Sigmoid colon (tissue), 6 donors: ENCODE measurements at regions not wholly inside any gene's neighbourhood (a gene's known extent, or its start where the extent isn't known, plus 50 kb on each side); places are given as distances from the start of the nearest gene placed in this dataset.

ENCODE experiments used
- DNase-seq: peaks from one replicate; pipeline ENCODE4 v3.0.0-alpha.2; 2019
- H3K27ac ChIP-seq, 4 donors: fragments of 200-600 bp; sonication (generic); one replicate each; pipeline ENCODE4 v1.5.1; 2016 to 2019; ENCODE audit warnings: mild to moderate bottlenecking in 1 of 4
- H3K27me3 ChIP-seq, 3 donors: fragments of 200-600 bp; sonication (generic); one replicate each; pipeline ENCODE4 v1.5.1; 2019; ENCODE audit warnings: mild to moderate bottlenecking in 1 of 3
- H3K36me3 ChIP-seq, 4 donors: fragments of 200-600 bp; sonication (generic); one replicate each; pipeline ENCODE4 v1.5.1; 2016 to 2019
- H3K4me1 ChIP-seq, 4 donors: fragments of 200-600 bp; sonication (generic); one replicate each; pipeline ENCODE4 v1.5.1; 2017 to 2019
- H3K4me3 ChIP-seq, 4 donors: fragments of 200-600 bp; sonication (generic); one replicate each; pipeline ENCODE4 v1.5.1; 2017 to 2019; ENCODE audit warnings: mild to moderate bottlenecking in 2 of 4, moderate library complexity in 1 of 4
- H3K9me3 ChIP-seq, 4 donors: fragments of 200-600 bp in 3 of 4; sonication (generic) in 3 of 4; one replicate each; pipeline versions ENCODE4 v1.5.1 to v1.6.1; 2013 to 2019
- CTCF ChIP-seq, 4 experiments: fragments of 450-650 bp in 3 of 4; fragments of 200-600 bp in 1 of 4; IDR thresholded peaks; one replicate each; pipeline ENCODE4 v1.5.1; 2016 to 2019; ENCODE audit warnings: antibody characterized with exemption in 4 of 4, mild to moderate bottlenecking in 3 of 4, moderate library complexity in 2 of 4
- EP300 ChIP-seq, 4 donors: sonication (generic); formaldehyde crosslinking; IDR thresholded peaks; one replicate each; pipeline ENCODE4 v1.6.1; 2017; ENCODE audit warnings: antibody characterized with exemption in 4 of 4
- POLR2A ChIP-seq, 2 donors: fragments of 450-650 bp; IDR thresholded peaks; one replicate each; pipeline ENCODE4 v1.6.1; 2016; ENCODE audit warnings: antibody characterized with exemption in 2 of 2, mild to moderate bottlenecking in 2 of 2, moderate library complexity in 2 of 2
- POLR2AphosphoS5 ChIP-seq, 4 donors: sonication (generic); formaldehyde crosslinking; IDR thresholded peaks; one replicate each; pipeline ENCODE4 v1.6.1; 2017; ENCODE audit warnings: antibody characterized with exemption in 4 of 4
- WGBS, 2 donors: extraction: QIAGEN DNeasy Blood & Tissue Kit; methylation state at CpG; one replicate each; pipeline ENCODE4 v1.1.7; 2013; 5-methylcytosine and 5-hydroxymethylcytosine counted together
- intact Hi-C: fragments of 100-400 bp; cut with DNase I; formaldehyde crosslinking; loops from one replicate; pipeline ENCODE4 v1.15.1; 2023
- donor health status: healthy with polysubstance abuse.
- donor health status: healthy.

DNA sequence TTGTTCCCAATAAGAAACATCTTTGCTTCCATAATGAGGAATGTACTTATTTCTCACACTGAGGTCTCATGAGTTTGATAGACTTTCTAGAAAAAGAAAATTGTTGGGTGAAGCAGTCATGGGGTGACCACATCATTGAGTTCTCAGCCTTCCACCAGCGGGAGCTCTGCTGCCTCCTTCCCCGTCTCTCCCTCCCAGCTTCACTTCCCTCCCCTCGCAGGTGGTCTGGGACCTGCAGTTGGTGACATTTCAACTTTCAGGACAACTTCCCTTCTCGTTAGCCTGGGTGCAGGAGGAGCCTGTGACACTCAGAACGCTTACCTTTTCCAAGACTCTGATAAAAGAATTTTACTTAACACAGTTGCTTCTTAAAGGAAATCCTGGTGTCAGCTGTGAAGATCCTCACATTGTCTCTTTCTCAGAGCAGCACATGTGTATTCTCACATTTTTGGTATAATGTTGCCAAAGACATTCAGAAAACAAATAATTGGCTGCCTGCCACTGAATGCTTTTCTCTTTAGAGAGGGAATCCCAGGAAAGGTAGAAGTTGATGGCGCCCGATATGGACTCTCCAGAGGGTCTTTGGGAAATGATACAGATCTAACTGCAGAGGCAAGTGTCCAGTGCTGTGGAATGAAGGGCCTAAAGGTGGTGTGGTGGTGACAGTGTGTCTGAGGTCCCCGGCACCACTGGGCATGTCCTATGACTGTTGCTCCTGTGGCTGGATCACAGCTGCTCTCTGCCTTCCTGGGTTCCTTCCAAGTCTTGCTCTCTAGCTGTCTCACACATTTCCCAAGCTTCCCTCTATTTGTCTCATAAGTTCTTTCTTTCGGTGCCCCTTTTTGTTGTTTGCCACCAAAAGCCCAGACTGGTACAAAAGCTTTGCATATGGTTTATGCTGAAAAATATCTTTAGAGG is 238.1 kb downstream of the GAS1 start:
- Histone ChIP-seq H3K9me3 (no peaks in the 10 kb centered on the region), H3K4me3 (no peak overlapping the region), H3K27ac (no peak overlapping the region), H3K4me1 (peaks cover 0 to 10% (median 3%) of the 10 kb centered on the region in 4 donors), H3K27me3 (no peaks in the 10 kb centered on the region), H3K36me3 (no peaks in the 10 kb centered on the region)
- WGBS, 2 donors = 75% methylated on average over 9 of the region's 9 CpGs
- DNase-seq = peak; percentile 70
- intact Hi-C loops = no loop called here
- TF ChIP-seq POLR2A (IDR thresholded peaks at IDR 0.05) = no peak
- no peak for TF ChIP-seq CTCF (IDR thresholded peaks at IDR 0.05)
- TF ChIP-seq EP300 (IDR thresholded peaks at IDR 0.05) = no peak
- no peak for TF ChIP-seq POLR2AphosphoS5 (IDR thresholded peaks at IDR 0.05)

DNA sequence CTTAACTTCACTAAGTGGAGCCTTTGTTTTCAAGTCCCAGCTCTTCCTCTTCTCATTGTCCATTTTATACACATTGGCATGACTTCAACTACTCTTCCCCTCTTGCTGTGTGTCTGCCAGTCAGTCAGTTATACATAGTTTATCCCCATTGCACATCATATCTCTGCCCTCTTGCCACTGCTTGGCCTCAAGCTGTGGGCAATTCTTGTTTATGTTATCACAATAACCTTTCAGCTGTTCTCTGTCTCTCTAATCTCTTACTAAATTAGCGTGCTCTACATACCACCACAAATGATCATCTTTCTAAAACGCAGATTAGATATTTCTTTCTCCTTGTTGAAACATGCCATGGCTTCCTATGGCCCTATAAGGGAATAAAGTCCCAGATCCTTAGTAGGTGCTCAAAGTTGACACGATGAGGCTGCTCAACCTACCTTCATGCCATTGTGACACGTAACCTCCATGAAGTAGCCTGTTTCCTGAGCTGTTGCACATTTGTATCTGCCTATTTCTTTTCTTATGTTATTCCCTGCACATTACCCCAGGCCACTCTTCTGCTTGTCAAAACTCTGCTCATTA is 239.3 kb downstream of the GAS1 start:
- H3K4me3 ChIP-seq = no peak overlapping the region
- no peak overlapping the region for H3K27ac ChIP-seq
- no peaks in the 10 kb centered on the region for H3K27me3 ChIP-seq
- no peak for TF ChIP-seq POLR2A (IDR thresholded peaks at IDR 0.05)
- TF ChIP-seq CTCF (IDR thresholded peaks at IDR 0.05) = no peak
- TF ChIP-seq EP300 (IDR thresholded peaks at IDR 0.05) = no peak
- no peak for TF ChIP-seq POLR2AphosphoS5 (IDR thresholded peaks at IDR 0.05)
- no peaks in the 10 kb centered on the region for H3K9me3 ChIP-seq
- intact Hi-C loops = no loop called here
- no peak for DNase-seq
- peaks cover 0 to 10% (median 3%) of the 10 kb centered on the region in 4 donors for H3K4me1 ChIP-seq
- WGBS, 2 donors = 83 to 90% methylated on average over 4 of the region's 4 CpGs
- H3K36me3 ChIP-seq = no peaks in the 10 kb centered on the region

GRCh38 chr9:86706391-86706790 is 240.9 kb downstream of the GAS1 start:
- Histone ChIP-seq H3K27ac (no peak overlapping the region), H3K9me3 (no peaks in the 10 kb centered on the region), H3K4me3 (no peak overlapping the region), H3K36me3 (no peaks in the 10 kb centered on the region), H3K4me1 (peaks cover 0 to 15% (median 5%) of the 10 kb centered on the region in 4 donors), H3K27me3 (no peaks in the 10 kb centered on the region)
- 93% methylated on average over 1 of the region's 1 CpG for WGBS, 2 donors
- no peak for DNase-seq
- no peak for TF ChIP-seq EP300 (IDR thresholded peaks at IDR 0.05)
- no peak for TF ChIP-seq POLR2A (IDR thresholded peaks at IDR 0.05)
- no peak for TF ChIP-seq CTCF (IDR thresholded peaks at IDR 0.05)
- TF ChIP-seq POLR2AphosphoS5 (IDR thresholded peaks at IDR 0.05) = no peak
- intact Hi-C loops = no loop called here

GRCh38 chr9:86705490-86705889 is 241.8 kb downstream of the GAS1 start:
- H3K27me3 ChIP-seq = no peaks in the 10 kb centered on the region

More at GRCh38 chr9:86705490-86705889, 241.8 kb downstream of the GAS1 start:
- H3K27ac ChIP-seq = no peak overlapping the region
- H3K4me3 ChIP-seq = no peak overlapping the region
- TF ChIP-seq EP300 (IDR thresholded peaks at IDR 0.05) = no peak
- TF ChIP-seq CTCF (IDR thresholded peaks at IDR 0.05) = no peak
- TF ChIP-seq POLR2A (IDR thresholded peaks at IDR 0.05) = no peak
- TF ChIP-seq POLR2AphosphoS5 (IDR thresholded peaks at IDR 0.05) = no peak
- peaks cover 0 to 24% (median 14%) of the 10 kb centered on the region in 4 donors for H3K4me1 ChIP-seq
- no peak for DNase-seq
- WGBS, 2 donors = 77 to 86% methylated on average over 5 of the region's 5 CpGs
- no peaks in the 10 kb centered on the region for H3K36me3 ChIP-seq
- intact Hi-C loops = no loop called here
- no peaks in the 10 kb centered on the region for H3K9me3 ChIP-seq
